ENCODE measurements at regions not wholly inside any gene's neighbourhood (a gene's known extent, or its start where the extent isn't known, plus 50 kb on each side); places are given as distances from the start of the nearest gene placed in this dataset.
A peak's percentile ranks its signal among the peaks of the same experiment; 100 is the strongest.
"Not testable (repeated sequence)": the region's sequence is repeated elsewhere in the genome, so short reads cannot be mapped to it uniquely, and the experiment has no call there.

DNA sequence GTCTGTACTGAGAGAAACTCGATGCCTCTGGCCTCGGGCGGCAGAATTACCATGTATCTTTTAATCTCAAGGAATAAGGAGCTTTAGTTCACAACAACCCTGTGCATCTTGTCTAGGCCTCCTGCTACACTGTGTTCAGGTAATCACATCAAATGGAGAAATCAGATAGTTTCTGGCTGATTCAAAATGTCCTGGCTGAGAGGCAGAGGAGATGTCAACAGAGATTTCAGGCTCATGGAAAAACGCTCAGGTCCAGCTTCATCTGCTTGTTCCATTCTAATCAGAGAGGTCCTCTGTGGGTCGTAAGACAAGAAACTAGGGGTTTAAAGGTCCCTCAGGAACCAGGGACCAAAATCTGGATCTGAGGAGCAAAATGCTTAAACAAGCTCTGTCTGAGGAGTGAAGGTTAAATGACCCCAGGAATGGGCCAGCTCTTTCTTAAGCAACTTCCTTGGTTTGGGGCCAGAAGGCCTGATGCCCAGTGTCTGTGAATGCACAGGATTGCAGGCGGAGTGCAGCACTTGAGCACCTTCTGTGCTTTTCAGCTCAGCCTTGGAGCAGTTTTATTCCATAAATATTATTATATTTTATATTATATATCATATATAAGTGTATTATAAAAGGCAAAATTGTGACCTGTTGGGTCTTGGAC lies 170.2 kb upstream of the PRICKLE1 start:
- no peak for DNase-seq (ENCODE audit: low read depth)

DNA sequence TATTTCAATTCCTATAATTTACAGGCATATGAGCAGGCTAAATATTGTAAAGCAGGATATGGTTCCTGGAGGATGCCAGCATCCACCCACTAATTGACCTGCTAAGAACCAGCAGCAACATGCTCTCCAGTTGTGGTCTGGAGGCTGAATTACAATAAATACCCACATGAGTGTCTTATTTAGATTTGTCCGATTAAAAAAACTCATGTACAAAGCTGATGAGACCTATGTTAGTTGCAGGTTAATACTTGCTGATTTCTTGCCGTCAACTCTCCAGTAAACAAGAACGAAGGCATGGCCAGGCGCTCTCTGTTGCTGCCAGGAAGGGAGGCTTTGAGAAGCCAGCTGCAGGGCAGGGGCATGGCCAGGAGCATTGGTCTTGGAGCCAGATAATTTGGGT lies 169.3 kb upstream of the PRICKLE1 start:
- DNase-seq (ENCODE audit: low read depth), result no peak

GRCh38 chr12:42757624-42758119 lies 168.1 kb upstream of the PRICKLE1 start:
- DNase-seq (ENCODE audit: low read depth), result no peak

DNA sequence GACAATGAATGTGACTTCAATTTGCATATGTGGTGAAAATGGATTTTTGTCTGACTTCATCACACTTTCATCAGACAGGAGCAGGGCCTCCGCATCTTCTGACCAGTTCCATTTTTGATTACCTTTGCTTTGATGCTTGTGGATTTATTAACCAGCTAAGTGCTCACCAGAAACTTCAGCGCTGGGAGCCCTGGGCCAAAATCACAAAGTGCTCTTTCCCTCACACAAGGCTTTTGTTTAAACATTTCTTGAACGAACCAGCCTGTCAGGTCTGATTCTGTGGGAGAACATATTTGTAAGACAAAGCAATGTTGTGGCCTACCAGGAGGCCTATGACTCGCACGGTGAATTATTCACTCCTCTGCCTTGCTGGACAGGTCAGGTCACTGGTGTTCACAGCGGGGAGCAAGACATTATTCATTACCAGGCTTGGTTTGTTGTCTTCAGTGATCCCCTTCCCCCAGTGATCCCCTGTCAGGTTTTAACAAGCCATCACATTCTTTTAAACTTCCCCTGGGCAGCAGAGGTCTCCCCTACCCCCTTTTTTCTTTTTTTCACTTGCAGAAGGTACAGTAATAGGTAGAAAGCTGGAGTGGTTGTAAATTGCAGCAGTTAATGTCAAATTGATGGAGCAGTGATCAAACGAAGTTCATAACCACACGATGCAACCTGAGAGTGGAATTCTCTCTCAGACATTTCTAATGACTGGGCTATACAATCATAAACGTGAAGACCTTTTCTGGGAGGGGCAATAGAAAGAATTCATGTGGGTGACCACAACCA lies 167.5 kb upstream of the PRICKLE1 start:
- peak; percentile 97 for DNase-seq (ENCODE audit: low read depth)

GRCh38 chr12:42750356-42750755 lies 160.8 kb upstream of the PRICKLE1 start:
- DNase-seq (ENCODE audit: low read depth), result no peak

- no peak for DNase-seq (ENCODE audit: low read depth)
These were observed 159.7 kb upstream of the PRICKLE1 start for GRCh38 chr12:42749239-42749638.

GRCh38 chr12:42744539-42745182 lies 155.1 kb upstream of the PRICKLE1 start:
- DNase-seq (ENCODE audit: low read depth), result no peak

DNA sequence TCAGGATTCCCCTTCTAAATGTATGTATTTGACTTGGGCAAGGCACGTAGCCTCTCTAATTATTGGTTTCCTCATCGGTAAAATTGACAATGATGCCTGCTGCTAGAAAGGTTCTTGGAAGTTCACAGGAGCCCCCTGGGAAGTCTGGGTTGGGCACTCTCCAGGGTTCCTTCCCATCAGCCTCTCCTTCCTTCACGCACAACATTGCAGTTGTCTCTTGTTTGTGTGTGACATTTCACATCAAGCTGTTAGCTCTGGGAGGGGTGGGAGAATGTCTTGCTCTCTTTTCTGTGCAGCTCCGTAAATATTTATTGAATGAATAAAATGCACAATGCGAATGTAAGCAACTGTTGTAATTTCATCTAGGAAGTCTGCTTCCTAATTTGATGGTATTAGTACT lies 153.2 kb upstream of the PRICKLE1 start:
- DNase-seq (ENCODE audit: low read depth), result no peak

- peak; percentile 45 for DNase-seq (ENCODE audit: low read depth)
These were observed 152.4 kb upstream of the PRICKLE1 start for GRCh38 chr12:42741771-42742510.

- DNase-seq (ENCODE audit: low read depth), result no peak
These were observed 151.5 kb upstream of the PRICKLE1 start for GRCh38 chr12:42741091-42741490.

DNA sequence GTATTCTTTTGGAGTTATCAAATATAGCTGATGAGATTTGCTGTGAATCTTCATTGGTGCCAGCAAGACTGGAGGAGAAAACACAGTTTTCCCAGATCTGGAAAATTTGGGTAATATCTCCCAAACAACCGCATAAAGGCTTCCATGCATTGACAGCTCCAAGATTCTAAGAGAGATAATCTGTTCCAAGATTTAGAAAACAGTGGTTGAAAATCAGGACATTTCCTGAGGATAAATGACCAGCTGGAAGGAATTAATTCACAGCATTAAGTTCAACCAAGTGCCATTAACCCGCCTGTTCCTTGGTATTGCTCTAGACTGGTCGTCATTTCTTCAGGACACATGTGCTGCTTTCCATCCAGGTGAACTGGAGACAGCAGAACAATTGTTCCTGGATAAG lies 147.9 kb upstream of the PRICKLE1 start:
- DNase-seq (ENCODE audit: low read depth), result no peak

DNA sequence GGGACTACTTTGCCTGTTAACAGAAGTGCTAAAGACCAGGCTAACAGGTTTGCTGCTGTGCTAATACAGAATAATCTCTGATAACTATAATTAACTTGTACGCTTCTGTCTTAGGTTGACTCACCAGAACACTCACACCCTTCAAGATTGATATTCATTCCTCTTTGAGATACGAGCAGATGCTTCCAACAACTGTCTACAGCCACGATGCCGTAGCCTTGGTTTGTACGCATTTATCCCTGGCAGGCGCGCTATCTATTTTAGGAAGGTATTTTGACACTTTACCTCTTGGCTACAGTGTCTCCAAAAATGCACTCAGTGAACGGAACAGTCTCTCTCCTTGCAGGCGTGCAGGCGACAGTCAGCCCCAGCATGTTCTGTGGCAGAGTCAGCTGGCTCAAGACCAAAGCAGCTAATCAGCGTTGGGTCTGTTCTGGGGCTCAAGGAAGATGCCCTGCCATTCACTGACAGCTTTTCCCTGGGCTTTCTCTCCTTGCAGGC lies 146.4 kb upstream of the PRICKLE1 start:
- DNase-seq (ENCODE audit: low read depth), result no peak

DNA sequence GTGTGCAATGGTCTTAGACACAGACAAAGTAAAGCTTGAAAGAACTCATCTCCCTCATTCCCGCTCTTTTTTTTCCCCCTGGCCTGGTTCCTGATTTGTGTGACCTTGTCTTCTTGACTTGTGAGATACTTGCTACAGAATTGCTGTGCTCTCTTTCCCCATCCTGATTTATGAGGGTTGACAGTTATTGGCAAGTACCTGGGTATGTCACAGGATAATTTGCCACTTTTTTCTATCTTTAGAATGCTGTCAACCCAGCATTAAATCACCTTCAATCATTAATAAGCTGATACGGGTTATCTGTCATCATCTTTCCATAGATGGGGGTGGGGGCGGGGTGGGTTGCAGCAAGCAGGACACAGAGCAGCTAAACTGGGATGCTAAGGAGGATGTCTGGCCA lies 144.4 kb upstream of the PRICKLE1 start:
- no peak for DNase-seq (ENCODE audit: low read depth)

DNA sequence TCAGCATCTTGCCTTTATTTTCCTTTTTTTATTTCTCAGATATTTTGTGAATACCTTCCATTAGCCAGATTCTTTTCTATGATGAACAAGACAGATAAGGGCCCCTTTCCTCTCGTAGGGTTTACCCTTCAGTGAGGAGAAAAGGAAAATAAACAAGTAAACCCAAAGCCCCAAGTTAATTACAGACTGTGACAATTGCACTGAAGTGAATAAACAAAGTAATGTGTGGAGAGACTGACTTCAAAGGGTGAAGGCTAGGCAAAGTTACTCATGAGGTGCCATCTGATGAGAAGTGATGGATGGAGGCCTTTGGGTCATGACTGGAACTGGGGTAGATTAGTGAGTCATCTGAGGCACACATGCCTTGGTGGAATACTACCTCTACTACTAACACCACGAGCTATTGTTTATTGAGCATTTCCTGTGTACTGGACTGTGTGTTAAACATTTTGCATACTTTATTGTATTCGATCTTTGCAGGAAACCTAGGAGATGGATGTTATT lies 143.4 kb upstream of the PRICKLE1 start:
- DNase-seq (ENCODE audit: low read depth), result no peak

DNA sequence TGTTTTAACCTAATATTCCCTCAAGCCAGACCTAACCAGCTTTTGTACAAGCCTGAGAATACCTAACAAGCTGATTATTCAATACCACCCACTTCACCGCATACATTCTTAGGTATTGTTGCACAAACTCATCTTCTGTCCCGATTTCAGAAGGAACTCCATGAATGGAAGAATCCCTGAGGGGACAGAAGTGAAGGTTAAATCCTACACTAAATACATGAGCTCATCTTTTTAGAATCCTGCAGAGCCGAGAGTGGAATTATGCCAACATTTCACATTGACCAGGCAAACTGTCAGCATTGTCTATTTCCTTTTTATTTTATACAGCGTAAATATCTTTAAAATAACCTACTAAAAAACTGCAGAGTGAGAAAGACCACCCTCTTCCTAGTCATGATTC lies 140.7 kb upstream of the PRICKLE1 start:
- DNase-seq (ENCODE audit: low read depth), result no peak

DNA sequence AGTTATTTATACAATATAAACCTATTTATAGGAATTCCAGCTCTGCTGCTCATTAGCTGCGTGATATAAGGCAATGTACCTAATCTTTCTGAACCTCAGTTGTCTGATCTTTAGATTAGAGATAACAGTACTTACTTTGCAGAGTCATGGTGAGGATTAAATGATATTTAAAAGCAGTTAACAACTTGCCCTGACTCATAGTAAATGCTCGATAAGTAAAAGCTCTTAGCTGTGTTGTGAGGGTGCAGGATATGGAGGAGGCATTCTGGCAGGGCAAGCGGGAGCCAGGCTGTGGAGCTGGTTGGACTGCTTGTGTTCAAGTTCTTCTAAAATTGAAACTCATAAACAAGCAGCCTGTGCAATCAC lies 140.0 kb upstream of the PRICKLE1 start:
- DNase-seq (ENCODE audit: low read depth), result no peak

GRCh38 chr12:42728770-42729534 lies 139.4 kb upstream of the PRICKLE1 start:
- no peak for DNase-seq (ENCODE audit: low read depth)

GRCh38 chr12:42728287-42728686 lies 138.7 kb upstream of the PRICKLE1 start:
- no peak for DNase-seq (ENCODE audit: low read depth)

DNA sequence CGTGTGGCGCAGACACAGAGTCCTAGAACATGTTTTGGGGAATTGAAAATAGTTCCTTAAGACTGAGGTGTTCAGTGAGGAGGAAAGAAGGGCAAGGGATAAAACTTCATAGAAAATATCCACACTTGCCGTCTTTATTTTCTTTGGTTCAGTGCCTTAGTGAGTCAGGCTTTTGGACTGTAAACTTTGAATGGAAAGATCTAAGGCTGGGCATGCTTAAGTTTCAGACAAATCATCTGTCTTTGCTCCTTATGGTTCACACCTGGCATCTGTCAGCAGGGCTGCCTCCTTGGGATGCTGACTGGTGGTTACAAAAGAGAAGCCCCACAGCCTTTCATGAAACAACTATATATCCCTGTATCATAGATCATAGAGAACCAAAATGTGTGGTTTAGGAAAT lies 136.3 kb upstream of the PRICKLE1 start:
- peak; percentile 79 for DNase-seq (ENCODE audit: low read depth)

DNA sequence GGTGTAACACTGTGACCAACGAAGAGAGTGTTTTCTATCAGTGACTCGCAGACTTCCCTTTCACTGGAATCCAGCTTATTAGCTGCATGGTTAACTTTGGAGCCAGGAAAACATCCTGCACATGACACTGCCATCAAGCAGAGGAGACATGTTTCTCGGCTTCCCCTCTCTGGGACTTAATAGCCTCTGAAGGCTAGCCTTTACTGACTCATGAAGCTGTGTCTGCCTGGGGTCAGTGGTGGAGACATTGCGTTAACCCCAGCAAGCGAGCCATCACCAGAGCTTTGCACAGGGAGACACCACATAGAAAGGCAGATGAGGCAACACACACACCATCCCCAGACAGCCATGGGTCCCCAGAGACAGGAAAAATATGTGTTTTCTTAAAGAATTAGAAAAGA lies 126.9 kb upstream of the PRICKLE1 start:
- DNase-seq (ENCODE audit: low read depth), result no peak

- DNase-seq (ENCODE audit: low read depth), result not testable (repeated sequence)
These were observed 124.0 kb upstream of the PRICKLE1 start for GRCh38 chr12:42713566-42713965.
